GM18868 (cell line): ENCODE measurements at regions not wholly inside any gene's neighbourhood (a gene's known extent, or its start where the extent isn't known, plus 50 kb on each side); places are given as distances from the start of the nearest gene placed in this dataset.

Experiments
- ATAC-seq: cut with Tn5 transposase; IDR thresholded peaks from one replicate; pipeline ENCODE4 v1.9.1; 2021; ENCODE audit warnings: mild to moderate bottlenecking, moderate library complexity; ENCODE audit not compliant: unreplicated experiment

DNA sequence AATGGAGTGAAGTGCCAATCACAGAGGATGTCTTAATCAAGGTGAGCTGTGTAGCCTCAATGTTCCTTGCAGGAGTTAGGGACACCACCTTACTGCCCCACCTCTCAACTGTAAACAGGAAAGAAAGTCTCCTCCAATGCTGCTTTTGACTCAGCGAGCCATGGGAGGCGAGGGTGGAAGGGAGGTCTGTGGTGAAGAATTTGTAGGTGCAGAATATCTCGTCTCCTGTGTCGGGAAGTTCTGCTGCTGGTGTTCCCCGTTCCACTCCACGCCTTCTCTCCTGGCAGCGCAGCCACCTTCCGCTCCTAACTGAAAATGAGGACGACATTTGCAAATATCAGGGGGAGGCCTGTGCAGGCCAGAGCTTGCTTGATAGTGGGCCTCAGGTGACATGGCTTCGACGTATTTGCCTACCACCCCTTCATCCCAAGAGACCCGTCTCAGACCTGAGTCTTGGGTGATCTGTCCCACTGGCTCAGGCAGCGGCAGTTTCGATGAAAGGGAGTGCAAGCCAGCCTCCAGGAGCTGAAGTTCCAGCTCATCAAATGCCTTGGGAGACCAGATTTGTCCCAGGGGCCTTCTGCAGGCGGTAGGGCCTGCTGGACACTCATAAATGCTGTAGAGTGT is 368.3 kb upstream of the C1orf174 start:
- ATAC-seq: no peak

DNA sequence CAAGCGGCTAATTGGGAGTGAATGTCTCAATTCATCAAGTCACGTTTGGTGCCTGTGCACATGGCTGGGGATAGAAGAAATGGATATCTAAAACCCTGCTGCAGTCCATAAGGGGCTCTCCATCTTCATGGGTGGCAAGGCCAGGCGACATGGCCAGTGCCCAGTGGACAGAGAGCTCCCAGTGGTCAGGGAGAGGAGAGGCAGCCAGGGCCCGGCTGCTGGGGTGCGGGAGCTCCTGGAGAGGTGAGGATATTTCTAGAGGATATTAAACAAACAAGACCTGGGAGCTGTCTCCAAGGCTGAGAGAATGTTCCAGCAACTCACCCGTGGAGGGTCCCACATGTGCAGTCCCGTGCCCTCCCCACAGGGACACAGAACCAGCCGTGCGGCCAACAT is 368.8 kb upstream of the C1orf174 start:
- ATAC-seq: no peak

- ATAC-seq: no peak
These were observed 369.3 kb upstream of the C1orf174 start for GRCh38 chr1:4269330-4269729.

DNA sequence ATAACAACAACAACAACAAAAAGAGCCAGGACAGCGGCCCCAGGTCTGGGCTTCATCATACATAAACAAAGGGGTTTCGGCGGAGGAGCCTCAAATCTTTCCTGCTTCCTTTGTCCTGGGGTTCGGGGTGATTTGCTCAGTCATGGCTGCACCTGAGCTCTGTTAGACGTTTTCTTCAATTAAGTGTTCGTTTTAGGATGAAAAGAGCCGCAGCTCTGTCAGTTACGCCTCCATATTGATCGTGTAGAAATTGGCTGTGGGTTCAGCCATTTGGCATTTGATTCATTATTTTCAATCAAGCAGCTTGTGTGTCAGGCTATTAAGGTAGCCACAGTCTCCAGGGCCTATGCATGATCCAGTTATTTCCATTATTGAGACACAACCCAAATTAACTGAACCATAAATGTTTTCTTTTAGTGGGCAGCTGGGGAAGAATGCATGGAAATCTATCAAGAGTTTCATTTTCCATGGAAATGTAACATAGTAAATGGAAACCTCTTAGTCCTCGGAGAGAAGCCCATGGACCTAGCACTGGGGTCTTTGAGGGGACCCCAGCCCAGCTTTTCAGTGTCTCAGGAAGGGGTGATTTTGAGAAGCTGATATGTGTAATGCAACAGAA is 370.0 kb upstream of the C1orf174 start:
- no peak for ATAC-seq

DNA sequence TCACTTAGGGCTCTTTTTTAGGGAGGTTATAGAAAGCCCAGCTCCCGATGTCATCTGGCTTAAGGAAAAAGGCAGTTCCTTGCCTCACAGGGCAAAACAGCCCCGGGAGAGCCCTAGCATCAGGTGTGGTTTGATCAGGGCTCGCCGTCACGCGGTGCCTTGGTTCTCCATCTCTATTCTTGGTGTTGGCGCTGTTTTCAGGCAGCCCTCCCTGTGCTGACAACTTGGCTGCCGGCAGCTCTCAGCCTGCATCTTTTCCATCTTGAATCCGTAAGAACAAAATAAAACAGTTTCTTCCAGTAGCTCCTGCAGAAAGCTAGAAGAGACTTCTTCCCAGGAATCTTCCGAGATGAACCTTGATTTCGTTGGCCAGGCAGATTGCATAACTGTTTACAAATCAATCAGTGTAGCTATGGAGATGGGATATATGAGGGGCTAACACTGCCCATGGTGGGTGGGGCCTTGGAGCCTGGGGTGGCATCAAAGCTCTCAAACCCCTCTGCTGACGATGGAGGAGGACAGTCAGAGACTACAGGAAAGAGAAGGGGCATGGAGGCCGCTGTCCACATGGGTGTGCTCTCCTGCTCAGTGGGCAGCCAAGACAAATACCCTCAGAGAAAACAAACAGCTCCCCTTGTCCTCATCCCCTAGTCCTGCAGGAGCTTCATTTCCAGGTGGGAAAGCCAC is 370.7 kb upstream of the C1orf174 start:
- no peak for ATAC-seq

- ATAC-seq: no peak
These were observed 371.4 kb upstream of the C1orf174 start for GRCh38 chr1:4271338-4271998.

GRCh38 chr1:4272568-4272967 is 372.5 kb upstream of the C1orf174 start:
- ATAC-seq: no peak

DNA sequence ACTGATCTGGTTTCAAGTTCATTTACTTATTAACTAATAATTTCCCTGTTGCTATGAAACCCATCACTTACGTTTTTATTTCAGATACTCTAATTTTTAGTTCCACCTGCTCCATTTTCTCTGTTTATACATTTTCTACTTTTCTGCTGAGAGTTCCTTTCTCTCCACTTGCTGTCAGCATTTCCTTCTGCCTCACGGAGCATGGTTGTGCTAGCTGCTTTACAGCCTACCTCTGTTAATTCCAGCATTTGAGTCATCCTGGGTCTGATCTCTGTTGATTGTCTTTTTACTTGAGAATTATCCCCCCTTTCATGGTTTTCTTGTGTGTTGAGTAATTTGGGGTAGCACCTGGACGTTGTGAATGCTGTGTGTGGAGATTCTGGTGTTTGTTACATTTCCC is 373.2 kb upstream of the C1orf174 start:
- ATAC-seq: no peak

DNA sequence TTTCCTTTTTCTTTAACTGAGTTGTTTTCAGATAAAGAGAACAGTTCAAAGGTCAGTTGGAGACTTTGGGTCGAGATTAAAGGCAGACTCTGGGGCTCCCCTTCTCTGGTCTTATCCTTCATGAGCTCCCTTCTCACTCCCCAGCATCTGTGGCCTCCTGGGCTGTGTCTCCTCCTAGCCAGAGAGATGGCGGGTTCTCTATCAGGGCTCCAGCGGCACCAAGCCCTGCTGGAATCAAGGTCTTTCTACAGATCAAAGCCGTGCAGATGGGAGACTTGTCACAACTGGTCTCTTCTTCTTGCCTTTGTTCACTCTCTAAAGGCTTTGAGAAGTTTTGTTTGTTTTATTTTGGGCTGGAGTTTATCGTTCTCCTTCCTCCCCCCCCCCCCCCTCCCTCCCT is 373.7 kb upstream of the C1orf174 start:
- ATAC-seq: no peak

DNA sequence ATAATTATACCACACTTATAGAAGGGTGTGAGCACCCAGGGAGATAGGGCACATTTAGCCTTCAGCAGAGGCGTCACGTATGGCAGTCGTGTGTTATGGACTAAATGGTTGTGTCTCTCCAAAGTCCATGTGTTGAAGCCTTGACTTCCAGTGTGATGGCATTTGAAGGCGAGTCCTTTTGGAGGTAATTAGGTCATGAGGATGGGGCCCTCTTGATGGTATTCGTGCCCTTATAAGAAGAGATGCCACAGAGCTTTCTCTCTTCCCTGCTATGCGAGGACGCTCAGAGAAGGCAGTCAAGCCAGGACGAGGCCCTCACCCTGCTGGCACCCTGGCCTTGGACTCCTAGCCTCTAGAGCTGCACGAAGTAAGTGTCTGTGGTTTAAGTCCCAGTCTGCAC is 375.0 kb upstream of the C1orf174 start:
- ATAC-seq: no peak

- no peak for ATAC-seq
These were observed 376.2 kb upstream of the C1orf174 start for GRCh38 chr1:4276238-4276637.

- ATAC-seq: no peak
These were observed 376.8 kb upstream of the AJAP1 start for GRCh38 chr1:4277598-4277997.

DNA sequence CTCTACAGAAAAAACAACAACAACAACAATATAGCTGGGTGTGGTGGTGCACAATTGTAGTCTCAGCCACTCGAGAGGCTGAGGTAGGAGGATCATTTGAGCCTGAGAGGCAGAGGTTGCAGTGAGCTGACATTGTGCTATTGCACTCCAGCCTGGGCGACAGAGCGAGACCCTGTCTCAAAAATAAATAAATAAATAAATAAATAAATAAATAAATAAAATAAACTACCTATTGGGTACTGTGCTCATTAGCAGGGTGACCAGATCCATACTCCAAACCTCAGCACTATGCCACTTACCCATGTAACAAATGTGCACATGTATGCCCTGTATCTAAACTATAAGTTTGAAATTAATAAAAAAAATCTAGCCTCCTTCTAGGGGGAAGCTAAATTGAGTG is 369.4 kb upstream of the AJAP1 start:
- no peak for ATAC-seq

DNA sequence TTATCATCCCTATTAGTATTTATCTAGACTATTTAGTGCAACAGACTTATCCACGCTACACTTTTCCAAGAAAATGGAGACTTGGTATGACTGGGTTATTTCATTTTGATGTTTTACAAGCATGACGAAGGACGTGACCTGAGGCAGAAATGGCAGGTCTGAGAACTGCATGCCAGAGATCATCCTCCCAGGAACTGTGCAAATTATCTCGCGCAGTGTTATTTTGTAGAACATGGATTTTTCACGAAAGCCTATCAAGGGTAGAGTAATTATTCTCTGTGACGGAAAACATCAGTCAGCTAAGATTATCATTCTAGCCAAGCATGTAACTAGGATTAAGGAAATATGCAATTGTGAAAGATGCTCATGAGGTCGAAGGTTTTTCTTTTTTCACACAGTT is 361.5 kb upstream of the AJAP1 start:
- ATAC-seq: no peak

DNA sequence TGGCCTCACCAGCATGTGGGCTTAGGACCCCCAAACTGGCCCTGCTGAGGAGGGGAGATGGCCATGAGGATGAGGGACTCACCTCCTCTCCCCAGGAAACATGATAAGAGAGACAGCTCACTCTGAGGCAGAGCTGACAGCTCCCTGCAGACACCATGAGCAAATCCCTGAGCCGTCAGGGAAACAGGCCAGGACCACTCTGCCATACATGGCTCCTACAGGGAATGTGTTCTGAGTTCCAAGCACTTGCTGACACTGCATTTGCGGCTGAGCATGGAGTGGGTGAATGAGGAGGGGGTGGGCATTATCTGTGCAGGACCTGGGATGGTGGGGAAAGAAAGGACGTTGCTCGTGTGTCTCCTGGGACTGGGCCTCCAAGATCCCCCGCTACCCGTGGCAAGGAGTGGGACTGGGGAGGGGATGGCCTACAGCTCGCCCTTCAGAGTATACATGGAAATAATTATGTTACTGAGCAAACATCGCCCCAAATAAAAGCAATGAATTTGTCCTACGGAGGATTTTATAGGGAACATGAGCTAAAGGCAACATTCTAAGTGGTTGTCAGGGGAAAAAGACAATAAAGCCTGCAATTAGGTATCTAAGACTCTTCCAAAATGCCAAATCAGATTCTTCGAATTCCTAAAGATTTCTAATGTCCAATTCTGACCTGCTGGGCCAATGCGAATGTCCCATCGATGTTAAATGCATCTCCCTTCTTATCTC is 355.9 kb upstream of the AJAP1 start:
- no peak for ATAC-seq

GRCh38 chr1:4301007-4301406 is 353.4 kb upstream of the AJAP1 start:
- ATAC-seq: no peak

DNA sequence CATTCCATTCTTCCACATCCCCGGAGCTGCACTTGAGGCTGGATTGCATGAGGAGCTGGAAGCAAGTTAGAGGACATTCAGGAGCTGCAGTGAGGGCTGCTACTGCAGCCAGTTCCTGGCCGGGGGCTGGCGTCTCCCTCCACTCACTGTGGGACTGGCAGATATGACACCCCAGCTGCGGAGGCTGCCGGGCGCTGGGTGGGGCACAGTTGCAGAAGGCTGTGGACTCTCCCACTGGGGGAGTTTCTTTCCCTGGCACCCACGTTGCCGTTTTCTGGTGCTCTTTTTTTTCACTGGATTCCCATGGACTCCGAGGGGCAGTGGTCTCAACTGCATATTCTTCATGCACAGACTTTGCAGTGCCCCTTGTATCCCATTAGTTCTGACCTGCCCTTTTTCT is 351.1 kb upstream of the AJAP1 start:
- no peak for ATAC-seq

- no peak for ATAC-seq
These were observed 348.7 kb upstream of the AJAP1 start for GRCh38 chr1:4305526-4306301.

DNA sequence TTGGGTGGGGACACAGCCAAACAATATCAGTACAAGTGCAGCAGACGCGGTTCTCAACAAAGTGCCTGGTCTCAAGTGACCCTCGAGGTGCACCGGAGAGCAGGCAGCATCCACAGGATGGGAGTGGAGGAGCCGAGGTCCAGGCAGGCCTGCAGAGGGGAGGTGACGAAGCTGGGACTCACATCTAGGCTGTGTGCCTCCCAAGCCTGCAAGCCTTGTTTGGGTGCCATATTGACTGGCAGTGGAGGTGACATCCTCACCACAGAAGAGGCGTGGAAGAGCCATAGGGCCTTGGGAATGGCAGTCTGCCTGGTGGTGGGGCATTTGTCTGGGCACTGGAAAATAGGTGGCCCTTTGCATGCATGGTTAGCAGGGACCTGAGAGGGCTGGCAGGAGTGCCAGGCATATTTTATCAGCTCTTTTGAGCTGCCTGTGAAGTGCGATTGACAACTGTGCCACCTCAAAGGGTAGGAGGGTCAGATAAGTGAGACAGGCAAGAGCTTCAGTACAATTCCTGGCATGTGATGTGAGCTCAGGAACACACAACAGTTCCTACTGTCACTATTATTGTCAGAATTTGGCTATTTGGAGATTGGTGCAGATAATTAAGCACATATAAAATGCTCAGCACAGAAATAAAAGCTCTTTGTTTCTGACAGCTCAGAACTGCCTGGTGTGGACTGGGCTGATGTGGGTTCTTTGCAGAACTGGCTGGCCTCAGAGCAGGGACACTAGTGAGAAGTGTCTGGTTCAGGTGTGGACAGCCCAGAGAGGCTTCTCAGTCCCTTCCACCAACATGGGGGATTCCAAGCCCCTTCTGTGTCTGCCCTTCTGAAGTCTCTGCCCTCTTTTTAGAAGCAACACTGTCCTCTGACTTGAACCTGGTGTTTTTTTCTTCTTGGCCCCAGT is 347.6 kb upstream of the AJAP1 start:
- ATAC-seq: no peak

DNA sequence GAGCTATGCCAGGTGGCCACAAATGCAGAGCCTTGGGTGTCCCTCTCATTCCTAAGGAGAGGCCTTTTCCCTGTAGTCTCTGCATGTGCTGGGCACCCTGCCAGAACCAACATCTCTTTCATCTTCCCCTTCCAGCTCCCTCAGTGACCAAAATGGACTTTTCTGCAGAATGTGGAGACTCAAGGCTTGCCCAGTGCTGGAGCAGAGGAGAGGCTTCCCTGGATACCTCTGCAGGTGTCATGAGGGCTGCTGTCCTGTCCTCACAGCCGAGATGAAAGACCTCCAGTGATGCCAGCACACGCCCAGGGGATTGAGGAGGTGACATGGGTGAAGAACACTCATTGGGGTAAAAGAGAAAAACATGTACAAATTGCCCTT is 347.0 kb upstream of the AJAP1 start:
- no peak for ATAC-seq
